GM12875 (cell line): ENCODE measurements at regions not wholly inside any gene's neighbourhood (a gene's known extent, or its start where the extent isn't known, plus 50 kb on each side); places are given as distances from the start of the nearest gene placed in this dataset.

Experiments
- H3K4me3 ChIP-seq: one replicate; pipeline ENCODE4 v1.5.1; 2011; ENCODE audit warnings: low read depth, low read length, control low read depth
- TF ChIP-seq, protein P1 (sequence below): IDR thresholded peaks from 2 replicates; pipeline ENCODE4 v1.5.1; 2011; ENCODE audit warnings: low read depth, mild to moderate bottlenecking, control low read depth, inconsistent platforms, low read length, moderate library complexity, borderline replicate concordance; ENCODE audit not compliant: insufficient read depth

DNA sequence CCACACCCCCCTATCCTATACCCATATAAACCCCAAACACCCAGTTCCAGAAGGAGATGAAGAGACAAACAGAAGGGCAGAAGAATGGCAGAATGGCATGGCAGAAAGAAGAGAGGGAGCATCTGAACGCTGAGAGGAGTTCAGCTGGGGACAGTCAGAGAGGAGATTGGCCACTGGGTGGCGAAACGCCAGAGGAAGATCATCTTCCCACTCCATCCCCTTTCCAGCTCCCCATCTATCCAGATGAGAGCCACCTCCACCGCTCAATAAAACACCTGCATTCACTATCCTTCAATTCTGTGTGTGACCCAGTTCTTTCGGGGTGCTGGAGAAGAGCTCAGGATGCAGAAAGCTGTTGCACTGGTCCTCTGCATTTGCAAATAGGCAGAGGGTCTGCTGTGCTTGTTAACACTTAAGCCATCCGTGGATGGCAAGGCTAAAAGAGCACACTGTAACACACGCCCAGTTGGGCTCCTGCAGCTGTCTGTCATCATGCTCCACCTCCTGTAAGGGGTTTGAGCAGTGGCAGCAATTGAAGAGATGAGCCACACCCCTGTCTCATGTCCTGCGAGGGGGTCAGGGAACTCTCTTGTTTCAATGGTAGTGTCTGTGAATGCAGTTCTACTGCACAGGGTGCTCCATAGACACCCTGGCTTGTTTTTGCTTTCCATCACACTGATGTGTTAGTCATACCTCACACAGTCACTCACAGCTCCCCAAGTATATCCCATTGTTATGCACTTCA, 1034.8 kb upstream of the RBFOX1 start:
- no peak overlapping the region for H3K4me3 ChIP-seq
- TF ChIP-seq, protein P1, sequence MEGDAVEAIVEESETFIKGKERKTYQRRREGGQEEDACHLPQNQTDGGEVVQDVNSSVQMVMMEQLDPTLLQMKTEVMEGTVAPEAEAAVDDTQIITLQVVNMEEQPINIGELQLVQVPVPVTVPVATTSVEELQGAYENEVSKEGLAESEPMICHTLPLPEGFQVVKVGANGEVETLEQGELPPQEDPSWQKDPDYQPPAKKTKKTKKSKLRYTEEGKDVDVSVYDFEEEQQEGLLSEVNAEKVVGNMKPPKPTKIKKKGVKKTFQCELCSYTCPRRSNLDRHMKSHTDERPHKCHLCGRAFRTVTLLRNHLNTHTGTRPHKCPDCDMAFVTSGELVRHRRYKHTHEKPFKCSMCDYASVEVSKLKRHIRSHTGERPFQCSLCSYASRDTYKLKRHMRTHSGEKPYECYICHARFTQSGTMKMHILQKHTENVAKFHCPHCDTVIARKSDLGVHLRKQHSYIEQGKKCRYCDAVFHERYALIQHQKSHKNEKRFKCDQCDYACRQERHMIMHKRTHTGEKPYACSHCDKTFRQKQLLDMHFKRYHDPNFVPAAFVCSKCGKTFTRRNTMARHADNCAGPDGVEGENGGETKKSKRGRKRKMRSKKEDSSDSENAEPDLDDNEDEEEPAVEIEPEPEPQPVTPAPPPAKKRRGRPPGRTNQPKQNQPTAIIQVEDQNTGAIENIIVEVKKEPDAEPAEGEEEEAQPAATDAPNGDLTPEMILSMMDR, result no peak

- TF ChIP-seq, protein P1, result no peak
- no peak overlapping the region for H3K4me3 ChIP-seq
These were observed 1046.5 kb upstream of the RBFOX1 start for GRCh38 chr16:6286176-6286575.

GRCh38 chr16:6284731-6285130, 1047.9 kb upstream of the RBFOX1 start:
- no peak overlapping the region for H3K4me3 ChIP-seq
- TF ChIP-seq, protein P1, result no peak

DNA sequence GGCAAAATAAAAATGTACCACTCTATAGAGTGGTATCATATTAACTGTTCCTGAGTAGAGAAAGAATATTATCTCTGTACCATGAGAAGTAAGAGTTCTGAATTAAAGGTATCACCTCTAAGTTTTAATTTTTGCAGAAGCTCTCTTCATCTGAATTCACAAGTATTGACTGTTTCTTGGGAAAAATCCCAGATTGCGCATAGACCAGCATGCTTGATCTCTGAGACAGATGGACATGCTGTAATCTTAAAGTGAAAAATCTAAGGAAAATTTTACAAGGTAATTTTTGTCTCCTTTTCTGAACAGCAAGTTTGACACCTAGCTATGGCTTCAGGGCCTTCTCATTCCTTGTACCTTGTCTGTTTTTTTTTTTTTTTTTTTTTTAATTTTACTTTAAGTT, 1050.7 kb upstream of the RBFOX1 start:
- no peak overlapping the region for H3K4me3 ChIP-seq
- TF ChIP-seq, protein P1, result no peak

DNA sequence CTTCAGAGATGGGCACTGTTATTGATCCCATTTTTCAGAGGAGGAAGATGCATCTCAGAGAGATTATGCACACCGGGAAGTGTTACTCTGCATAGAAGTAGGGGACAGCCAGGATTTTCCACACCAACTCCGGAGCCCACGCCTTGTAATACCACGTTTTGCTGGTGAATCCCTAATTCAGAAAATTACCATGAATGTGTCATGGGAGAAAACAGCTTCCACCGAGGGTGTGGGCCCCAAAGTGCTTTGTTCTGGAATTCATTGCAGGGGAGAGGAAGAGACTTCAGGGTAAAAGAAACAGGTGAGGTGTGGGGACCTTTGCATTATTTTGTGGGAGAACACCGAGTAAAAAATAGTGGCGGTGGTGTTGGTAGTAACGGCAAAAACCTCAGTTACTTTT, 1051.4 kb upstream of the RBFOX1 start:
- no peak overlapping the region for H3K4me3 ChIP-seq
- TF ChIP-seq, protein P1, result no peak

DNA sequence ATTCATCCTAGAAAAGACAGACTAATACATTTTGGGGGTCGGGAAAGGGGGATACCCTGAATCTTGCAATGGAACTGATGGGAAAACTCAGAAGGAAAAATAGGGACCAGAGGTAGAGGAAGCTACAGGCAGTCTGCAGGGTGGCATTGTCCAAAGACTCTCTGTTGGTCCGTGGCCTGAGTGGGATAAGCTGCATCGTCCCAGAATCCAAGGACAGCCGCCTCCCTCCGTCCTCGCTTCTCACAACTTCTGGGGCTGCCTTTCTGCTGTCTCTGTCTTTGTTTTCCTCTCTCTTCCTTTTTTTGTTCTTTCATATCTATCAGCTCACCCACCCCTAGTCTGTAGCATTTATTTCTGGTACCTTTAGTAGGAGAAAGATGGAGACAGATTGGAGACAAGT, 1052.6 kb upstream of the RBFOX1 start:
- H3K4me3 ChIP-seq, result no peak overlapping the region
- TF ChIP-seq, protein P1, result no peak

DNA sequence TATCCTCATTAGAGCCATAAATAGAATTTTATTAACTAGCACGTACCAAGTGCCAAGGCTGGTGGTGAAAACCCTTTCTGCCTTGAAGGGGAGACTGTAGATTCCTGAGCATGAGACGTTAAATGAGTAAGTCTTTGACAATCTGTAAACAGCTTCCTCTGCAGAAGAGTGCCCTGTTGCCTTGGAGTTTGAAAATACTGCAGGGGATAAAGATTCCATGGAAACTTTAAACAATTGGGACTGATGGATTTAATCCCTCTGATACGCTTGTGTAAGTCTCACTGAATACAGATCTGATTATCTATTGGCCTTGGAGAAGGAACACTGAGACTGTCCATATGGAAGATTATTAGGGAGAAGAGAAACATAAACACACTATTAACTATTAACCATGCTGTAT, 1053.4 kb upstream of the RBFOX1 start:
- TF ChIP-seq, protein P1, result no peak
- H3K4me3 ChIP-seq, result no peak overlapping the region
